Activated naive CD4-positive, alpha-beta T cell treated with anti-CD3 and anti-CD28 coated beads for 36 hours (primary cell): ENCODE measurements at regions not wholly inside any gene's neighbourhood (a gene's known extent, or its start where the extent isn't known, plus 50 kb on each side); places are given as distances from the start of the nearest gene placed in this dataset.

Source experiments
- CTCF ChIA-PET: fragments of 350-600 bp; sonication (Branson Sonifier 250); formaldehyde crosslinking; loops from one replicate; lab custom pipeline; 2021; ENCODE audit warnings: antibody characterized with exemption; lab: Charles Lee
- DNase-seq: peaks from one replicate; pipeline ENCODE4 v3.0.0-alpha.2; 2020
- H3K27ac Mint-ChIP-seq: one replicate; pipeline ENCODE4 v1.8.0; 2021; ENCODE audit warnings: mild to moderate bottlenecking, mixed read lengths
- H3K27me3 Mint-ChIP-seq: one replicate; pipeline ENCODE4 v1.8.0; 2021; ENCODE audit warnings: low read depth, mixed read lengths
- H3K36me3 Mint-ChIP-seq: one replicate; pipeline ENCODE4 v1.8.0; 2021; ENCODE audit warnings: low read depth, mixed read lengths
- H3K4me1 Mint-ChIP-seq: one replicate; pipeline ENCODE4 v1.8.0; 2021; ENCODE audit warnings: low read depth, mixed read lengths
- H3K4me3 Mint-ChIP-seq: one replicate; pipeline ENCODE4 v1.8.0; 2021; ENCODE audit warnings: mild to moderate bottlenecking, moderate library complexity, mixed read lengths
- H3K9me3 Mint-ChIP-seq: one replicate; pipeline ENCODE4 v1.8.0; 2021; ENCODE audit warnings: mixed read lengths
- intact Hi-C: fragments of 100-400 bp; cut with micrococcal nuclease; formaldehyde crosslinking; loops from one replicate; pipeline ENCODE4 v1.15.1; 2023

DNA sequence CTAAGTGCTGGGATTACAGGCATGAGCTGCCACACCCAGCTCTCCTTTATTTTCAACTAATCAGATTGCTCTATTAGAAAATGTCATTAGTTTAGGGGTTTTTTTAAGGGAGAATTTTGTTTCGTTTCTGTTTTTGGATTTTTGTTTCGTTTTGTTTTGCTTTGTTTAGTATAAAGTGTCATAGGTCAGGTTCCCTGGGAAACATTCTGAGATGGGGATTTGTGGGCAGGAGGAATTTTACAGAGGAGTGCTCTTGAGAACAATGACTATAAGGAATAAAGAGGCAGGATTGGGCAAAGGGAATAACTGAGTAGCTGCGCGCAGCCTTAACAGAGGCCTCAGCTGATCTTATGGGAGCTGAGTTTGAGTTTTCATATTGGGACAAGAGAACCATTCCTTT lies 86.8 kb upstream of the NR2F2 start:
- H3K36me3 Mint-ChIP-seq = no peaks in the 10 kb centered on the region
- H3K9me3 Mint-ChIP-seq = peaks cover 10% of the 10 kb centered on the region
- no peak overlapping the region for H3K4me3 Mint-ChIP-seq
- peaks cover 27% of the 10 kb centered on the region for H3K27me3 Mint-ChIP-seq
- intact Hi-C loops = no loop called here
- no peak overlapping the region for H3K27ac Mint-ChIP-seq
- H3K4me1 Mint-ChIP-seq = no peaks in the 10 kb centered on the region
- DNase-seq = no peak
- CTCF ChIA-PET = no interaction called here

DNA sequence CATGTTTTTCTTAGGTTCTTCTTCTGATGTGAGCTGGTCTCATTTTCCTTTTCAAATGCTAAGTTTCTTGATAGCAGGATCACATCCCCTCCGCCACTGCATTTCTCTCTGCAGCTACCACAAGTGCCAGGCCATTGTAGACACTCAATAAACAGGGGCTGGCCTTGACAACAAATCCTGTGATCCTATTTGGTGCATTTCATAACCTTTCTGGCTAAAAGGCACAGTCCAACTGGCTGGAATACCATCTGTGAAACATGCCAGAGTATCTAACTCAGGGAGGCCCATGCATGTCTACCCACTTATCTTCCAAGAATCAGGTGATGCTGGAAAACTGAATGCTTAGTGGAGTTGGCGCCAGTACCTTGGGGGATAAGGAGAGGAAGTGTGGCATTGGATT lies 85.2 kb upstream of the NR2F2 start:
- no peak overlapping the region for H3K27ac Mint-ChIP-seq
- CTCF ChIA-PET = no interaction called here
- H3K27me3 Mint-ChIP-seq = peaks cover 27% of the 10 kb centered on the region
- no peak for DNase-seq
- H3K9me3 Mint-ChIP-seq = peaks cover 10% of the 10 kb centered on the region
- intact Hi-C loops = no loop called here
- H3K4me3 Mint-ChIP-seq = no peak overlapping the region
- no peaks in the 10 kb centered on the region for H3K4me1 Mint-ChIP-seq
- no peaks in the 10 kb centered on the region for H3K36me3 Mint-ChIP-seq

DNA sequence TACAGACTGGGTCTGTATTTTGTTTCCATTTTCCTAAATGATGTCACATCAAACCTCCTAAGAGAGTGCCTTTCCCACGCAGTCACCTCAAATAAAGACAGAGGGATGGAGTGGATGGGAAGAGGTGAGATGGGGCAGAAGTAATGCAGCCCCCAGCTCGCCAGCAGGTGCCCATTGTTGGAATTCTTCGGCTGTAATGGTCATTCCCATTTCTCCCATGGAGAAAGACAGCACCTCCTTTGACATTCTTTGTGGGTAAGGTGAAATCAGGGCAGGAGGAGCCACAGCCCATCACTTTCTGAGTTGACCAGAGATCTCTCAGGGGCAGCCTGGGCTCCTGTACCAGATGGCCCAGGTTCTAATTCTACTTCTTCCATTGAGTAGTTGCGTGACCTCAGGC lies 84.4 kb upstream of the NR2F2 start:
- Mint-ChIP-seq H3K9me3 (peaks cover 10% of the 10 kb centered on the region), H3K36me3 (no peaks in the 10 kb centered on the region), H3K27ac (no peak overlapping the region), H3K4me1 (no peaks in the 10 kb centered on the region), H3K4me3 (no peak overlapping the region), H3K27me3 (peaks cover 27% of the 10 kb centered on the region)
- no peak for DNase-seq
- intact Hi-C loops = no loop called here
- CTCF ChIA-PET = no interaction called here

DNA sequence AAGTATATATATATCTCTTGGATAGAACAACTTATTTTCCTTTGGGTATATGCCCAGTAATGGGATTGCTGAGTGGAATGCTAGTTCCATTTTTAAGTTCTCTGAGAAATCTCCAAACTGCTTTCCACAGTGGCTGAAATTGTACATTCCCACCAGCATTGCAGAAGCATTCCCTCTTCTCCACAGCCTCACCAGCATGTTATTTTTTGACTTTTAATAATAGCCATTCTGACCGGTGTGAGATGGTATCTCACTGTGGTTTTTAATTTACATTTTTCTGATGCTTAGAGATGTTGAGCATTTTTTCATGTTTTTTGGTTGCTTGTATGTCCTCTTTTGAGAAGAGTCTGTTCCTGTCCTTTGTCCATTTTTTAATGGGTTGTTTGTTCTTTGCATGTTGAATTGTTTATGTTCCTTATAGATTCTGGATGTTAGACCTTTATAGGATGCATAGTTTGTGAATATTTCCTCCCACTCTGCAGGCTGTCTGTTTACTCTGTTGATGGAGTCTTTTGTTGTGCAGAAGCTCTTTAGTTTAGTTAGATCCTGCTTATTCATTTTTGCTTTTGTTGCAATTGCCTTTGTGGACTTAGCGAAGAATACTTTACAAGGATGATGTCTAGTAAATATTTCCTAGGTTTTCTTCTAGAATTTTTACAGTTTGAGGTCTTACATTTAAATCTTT lies 82.7 kb upstream of the NR2F2 start:
- Mint-ChIP-seq H3K4me1 (no peaks in the 10 kb centered on the region), H3K4me3 (no peak overlapping the region), H3K36me3 (no peaks in the 10 kb centered on the region), H3K27me3 (peaks cover 35% of the 10 kb centered on the region), H3K27ac (no peak overlapping the region), H3K9me3 (peaks cover 10% of the 10 kb centered on the region)
- intact Hi-C loops = no loop called here
- CTCF ChIA-PET = no interaction called here
- DNase-seq = no peak

DNA sequence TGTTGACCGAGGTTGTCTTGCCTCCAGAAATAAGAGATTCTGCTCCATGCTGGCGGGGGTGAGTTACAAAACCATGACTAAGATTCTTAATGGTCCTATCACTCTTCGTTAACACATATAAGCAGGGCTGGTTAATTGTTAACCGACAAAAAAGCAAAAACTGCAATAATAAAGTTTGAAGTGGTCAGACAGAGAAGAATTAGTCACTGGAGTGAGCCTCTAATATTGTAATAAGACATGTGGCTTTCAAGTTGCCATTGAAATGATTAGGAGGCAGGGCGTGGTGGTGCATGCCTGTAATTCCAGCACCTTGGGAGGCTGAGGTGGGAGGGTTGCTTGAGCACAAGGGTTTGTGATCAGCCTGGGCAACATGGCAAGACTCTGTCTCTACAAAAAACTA lies 78.4 kb upstream of the NR2F2 start:
- no peak overlapping the region for H3K4me3 Mint-ChIP-seq
- intact Hi-C loops = no loop called here
- no peak for DNase-seq
- no peaks in the 10 kb centered on the region for H3K4me1 Mint-ChIP-seq
- peaks cover 2% of the 10 kb centered on the region for H3K9me3 Mint-ChIP-seq
- peaks cover 18% of the 10 kb centered on the region for H3K27me3 Mint-ChIP-seq
- no peaks in the 10 kb centered on the region for H3K36me3 Mint-ChIP-seq
- H3K27ac Mint-ChIP-seq = no peak overlapping the region
- CTCF ChIA-PET = no interaction called here

DNA sequence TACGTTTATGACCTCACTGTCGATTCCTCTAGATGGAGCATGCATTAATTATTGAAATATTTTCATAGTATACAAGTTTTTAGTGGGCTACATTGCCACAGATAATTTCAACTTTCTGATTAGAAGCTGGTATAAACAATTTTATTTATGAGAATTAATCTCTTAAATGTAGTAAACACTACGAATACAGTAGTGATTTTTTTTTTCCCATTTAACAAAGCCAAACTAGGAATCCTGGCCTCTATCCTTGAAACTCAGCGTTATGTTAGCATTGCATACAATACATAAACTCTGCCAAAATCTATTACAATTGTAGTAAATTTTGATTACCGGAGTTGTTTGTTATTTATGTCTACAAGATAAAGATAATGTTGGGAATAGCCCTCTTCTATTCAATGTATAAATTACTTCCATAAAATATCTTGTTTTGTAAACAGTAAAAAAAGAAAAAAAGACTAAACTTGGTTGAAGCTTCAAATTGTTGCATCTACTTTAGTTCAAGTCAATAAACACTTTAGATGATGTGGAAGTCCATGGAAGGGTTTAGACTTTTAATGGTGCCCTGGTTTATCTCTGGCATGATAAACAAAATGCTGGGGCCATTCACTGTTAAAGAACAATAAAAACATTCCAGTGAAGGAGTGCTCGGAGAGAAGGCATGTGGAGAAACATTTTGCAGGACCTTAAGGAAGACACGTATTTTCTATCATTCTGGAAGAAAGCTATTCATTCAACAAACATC lies 77.3 kb upstream of the NR2F2 start:
- H3K27ac Mint-ChIP-seq = no peak overlapping the region
- H3K4me1 Mint-ChIP-seq = no peaks in the 10 kb centered on the region
- CTCF ChIA-PET = no interaction called here
- H3K36me3 Mint-ChIP-seq = no peaks in the 10 kb centered on the region
- no peaks in the 10 kb centered on the region for H3K9me3 Mint-ChIP-seq
- H3K27me3 Mint-ChIP-seq = peaks cover 14% of the 10 kb centered on the region
- DNase-seq = no peak
- intact Hi-C loops = no loop called here
- H3K4me3 Mint-ChIP-seq = no peak overlapping the region

DNA sequence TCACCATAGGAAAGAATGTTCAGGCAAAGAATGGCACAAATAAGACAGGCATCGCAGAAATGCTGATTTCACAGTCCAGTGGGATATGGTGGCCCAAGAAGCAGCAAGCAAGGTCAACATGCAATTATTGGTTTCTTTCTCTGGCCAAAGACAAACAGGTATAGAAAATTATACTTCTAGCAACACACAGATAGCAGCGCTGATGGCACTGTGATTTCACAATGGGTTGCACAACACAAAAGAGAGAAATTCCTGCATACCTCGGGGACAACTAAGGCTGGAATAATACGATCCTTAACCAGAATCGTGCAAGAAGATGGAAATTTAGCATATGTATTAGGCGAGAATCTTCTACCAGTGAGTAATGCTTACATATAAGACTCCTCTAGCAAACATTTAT lies 76.3 kb upstream of the NR2F2 start:
- DNase-seq = no peak
- H3K27me3 Mint-ChIP-seq = peaks cover 18% of the 10 kb centered on the region
- H3K9me3 Mint-ChIP-seq = no peaks in the 10 kb centered on the region
- no peaks in the 10 kb centered on the region for H3K36me3 Mint-ChIP-seq
- no peak overlapping the region for H3K4me3 Mint-ChIP-seq
- intact Hi-C loops = no loop called here
- no peak overlapping the region for H3K27ac Mint-ChIP-seq
- H3K4me1 Mint-ChIP-seq = no peaks in the 10 kb centered on the region
- CTCF ChIA-PET = no interaction called here

DNA sequence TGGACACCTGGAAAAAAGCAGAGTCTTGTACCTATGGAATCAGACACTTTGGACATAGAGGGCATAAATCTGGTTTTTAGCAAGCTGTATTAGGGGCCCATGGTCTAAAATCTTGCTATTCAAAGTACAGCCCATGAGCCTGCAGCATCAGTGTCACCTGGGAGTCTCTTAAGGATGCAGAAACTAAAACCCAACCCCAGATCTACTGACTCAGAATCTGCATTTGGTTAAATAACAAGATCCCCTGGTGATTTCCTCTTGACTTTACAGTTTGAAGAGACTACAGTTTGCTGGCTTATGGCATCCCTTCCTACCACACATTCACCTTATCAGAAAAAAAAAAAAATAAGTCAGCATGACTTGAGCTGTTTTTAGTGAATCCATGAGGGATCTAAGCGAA lies 74.9 kb upstream of the NR2F2 start:
- peaks cover 20% of the 10 kb centered on the region for H3K27me3 Mint-ChIP-seq
- intact Hi-C loops = no loop called here
- CTCF ChIA-PET = no interaction called here
- H3K27ac Mint-ChIP-seq = no peak overlapping the region
- no peaks in the 10 kb centered on the region for H3K36me3 Mint-ChIP-seq
- no peaks in the 10 kb centered on the region for H3K4me1 Mint-ChIP-seq
- no peaks in the 10 kb centered on the region for H3K9me3 Mint-ChIP-seq
- no peak for DNase-seq
- no peak overlapping the region for H3K4me3 Mint-ChIP-seq

DNA sequence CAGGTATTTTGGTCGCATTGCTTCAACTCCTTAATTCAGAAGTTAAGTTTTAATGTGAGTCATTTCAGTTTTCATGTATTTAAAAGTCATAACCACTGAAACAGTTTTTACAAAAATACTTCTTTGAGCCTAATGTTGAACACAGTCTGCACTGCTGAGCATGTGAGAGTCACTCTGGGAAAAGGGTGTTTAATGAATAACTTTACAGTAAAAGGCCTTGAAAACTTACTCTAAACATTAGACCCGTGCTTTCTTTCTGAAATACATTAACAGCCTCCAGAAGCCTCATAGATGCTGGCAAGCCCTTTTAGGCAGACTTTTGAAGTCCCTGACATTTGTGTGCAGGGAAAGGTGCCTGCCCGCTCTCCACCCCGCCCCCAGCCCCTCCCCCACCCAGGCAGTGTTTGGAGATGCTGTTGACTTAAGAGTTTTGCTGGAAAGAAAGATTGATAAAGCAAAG lies 68.9 kb upstream of the NR2F2 start:
- CTCF ChIA-PET = no interaction called here
- H3K4me3 Mint-ChIP-seq = no peak overlapping the region
- H3K9me3 Mint-ChIP-seq = no peaks in the 10 kb centered on the region

DNA sequence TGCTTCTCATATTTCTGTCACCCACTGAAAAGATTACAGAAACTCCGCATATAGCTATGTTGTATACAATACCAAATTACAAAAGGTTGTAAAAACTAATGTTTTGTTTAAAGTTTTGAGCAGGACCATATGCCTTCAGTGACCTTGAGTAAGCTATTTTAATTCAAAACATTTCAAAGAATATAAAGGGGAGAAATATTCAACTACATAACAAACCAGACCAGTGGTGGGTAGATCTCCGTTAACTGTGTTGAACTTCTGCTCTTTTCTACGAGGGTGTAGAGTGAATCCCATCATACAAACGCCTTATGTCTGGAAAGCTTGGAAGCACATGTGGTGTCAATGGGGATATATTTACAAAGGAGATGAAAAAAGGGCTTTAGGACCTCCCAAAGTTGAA lies 68.4 kb upstream of the NR2F2 start:
- Mint-ChIP-seq H3K27me3 (peaks cover 22% of the 10 kb centered on the region), H3K4me1 (no peaks in the 10 kb centered on the region), H3K4me3 (no peak overlapping the region), H3K36me3 (no peaks in the 10 kb centered on the region), H3K9me3 (no peaks in the 10 kb centered on the region), H3K27ac (no peak overlapping the region)
- DNase-seq = no peak
- CTCF ChIA-PET = no interaction called here
- intact Hi-C loops = no loop called here

More for the DNA sequence above, 68.9 kb upstream of the NR2F2 start:
- DNase-seq = no peak
- H3K27ac Mint-ChIP-seq = no peak overlapping the region
- intact Hi-C loops = no loop called here
- H3K27me3 Mint-ChIP-seq = peaks cover 22% of the 10 kb centered on the region
- H3K4me1 Mint-ChIP-seq = no peaks in the 10 kb centered on the region
- H3K36me3 Mint-ChIP-seq = no peaks in the 10 kb centered on the region

DNA sequence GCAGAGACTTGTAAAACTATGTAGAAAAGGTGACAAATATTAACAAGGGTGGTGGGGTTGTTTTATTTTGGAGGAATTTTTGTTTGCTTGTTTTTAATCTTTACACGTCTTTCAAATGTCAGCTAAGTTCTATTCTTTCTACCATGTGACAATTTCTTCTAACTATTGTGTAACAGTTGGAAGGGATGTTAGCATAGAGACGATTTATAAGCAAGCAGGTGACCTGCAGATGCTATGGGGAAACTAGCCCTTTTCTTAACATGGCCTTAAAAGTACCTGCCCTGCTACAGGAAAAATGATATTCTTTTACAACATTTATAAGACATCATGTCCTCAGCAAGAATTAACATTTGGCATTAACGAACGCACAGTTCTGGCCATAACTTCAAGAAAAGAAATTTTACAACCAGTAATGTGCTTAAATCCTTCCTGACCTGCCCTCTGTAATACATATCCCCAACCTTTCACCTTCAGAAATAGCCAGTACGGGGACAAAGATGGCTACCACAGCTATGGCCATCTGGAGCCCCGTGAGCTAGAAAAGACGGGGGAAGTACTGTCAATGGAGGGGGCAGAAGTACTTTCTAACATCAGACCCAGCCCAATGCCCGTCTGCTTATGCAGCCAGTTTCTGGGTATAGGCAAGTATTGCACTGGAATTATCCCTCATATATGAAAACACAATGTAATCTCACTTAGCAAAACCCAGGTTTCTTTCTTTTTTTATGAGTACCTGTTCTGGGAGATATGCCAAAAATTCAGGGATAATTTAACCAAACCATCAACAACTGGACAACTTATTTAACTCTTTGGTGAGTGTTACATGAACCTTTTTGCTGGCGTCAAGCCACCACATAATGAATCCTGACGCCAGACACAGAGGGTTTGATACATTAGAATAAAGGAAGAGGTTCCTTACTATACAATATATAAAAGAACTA lies 67.7 kb upstream of the NR2F2 start:
- Mint-ChIP-seq H3K4me1 (no peaks in the 10 kb centered on the region), H3K36me3 (no peaks in the 10 kb centered on the region), H3K9me3 (no peaks in the 10 kb centered on the region), H3K27ac (no peak overlapping the region), H3K4me3 (no peak overlapping the region), H3K27me3 (peaks cover 22% of the 10 kb centered on the region)
- CTCF ChIA-PET = no interaction called here
- intact Hi-C loops = no loop called here
- DNase-seq = no peak

DNA sequence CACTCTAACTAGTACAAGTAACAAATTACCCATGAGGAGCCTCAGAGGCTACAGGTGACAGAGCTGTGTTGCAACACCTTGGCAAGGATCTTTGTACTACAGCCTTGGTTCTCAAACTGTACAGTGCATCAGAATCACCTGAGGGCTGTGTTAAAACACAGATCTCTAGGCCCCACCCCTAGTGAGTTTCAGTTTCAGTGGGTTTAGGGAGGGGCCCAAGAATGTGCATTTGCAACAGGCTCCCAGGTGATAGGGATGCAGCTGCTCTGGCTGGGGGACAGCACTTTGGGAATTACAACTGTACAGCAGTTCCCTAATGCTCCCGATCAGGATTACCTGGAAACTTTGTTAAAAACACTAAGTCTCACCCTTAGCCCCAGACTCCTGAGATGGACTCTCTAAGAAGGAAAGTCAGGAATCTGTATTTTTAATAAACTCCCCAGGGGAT lies 66.1 kb upstream of the NR2F2 start:
- Mint-ChIP-seq H3K27ac (no peak overlapping the region), H3K4me1 (no peaks in the 10 kb centered on the region), H3K9me3 (no peaks in the 10 kb centered on the region), H3K36me3 (no peaks in the 10 kb centered on the region), H3K4me3 (no peak overlapping the region), H3K27me3 (peaks cover 15% of the 10 kb centered on the region)
- no peak for DNase-seq
- intact Hi-C loops = no loop called here
- CTCF ChIA-PET = no interaction called here
